Left kidney (tissue), 1 donor: ENCODE measurements at regions not wholly inside any gene's neighbourhood (a gene's known extent, or its start where the extent isn't known, plus 50 kb on each side); places are given as distances from the start of the nearest gene placed in this dataset.
"Not testable (repeated sequence)": the region's sequence is repeated elsewhere in the genome, so short reads cannot be mapped to it uniquely, and the experiment has no call there.

Experiments used
- DNase-seq: peaks from one replicate; pipeline ENCODE4 v3.0.0-alpha.2; 2013

DNA sequence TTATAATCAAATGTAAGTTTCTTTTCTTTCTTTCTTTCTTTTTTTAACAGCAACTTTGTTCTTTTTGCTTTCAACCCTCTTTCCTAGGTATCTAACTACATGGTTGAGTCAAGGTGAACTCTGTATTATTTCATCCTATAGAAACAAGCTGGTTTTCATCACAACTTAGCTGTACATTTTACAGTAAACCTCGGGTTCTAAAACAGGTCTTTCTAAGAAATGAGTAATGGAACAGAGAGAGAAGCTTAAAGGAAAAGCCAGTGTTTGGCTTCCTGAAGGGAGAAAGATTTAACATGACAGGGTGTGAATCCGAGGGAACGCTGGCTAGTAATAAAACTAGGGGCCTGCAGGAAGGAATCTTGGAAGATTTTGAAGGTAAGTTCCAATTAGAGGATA, 143.4 kb upstream of the ITGB1 start:
- DNase-seq, result no peak

DNA sequence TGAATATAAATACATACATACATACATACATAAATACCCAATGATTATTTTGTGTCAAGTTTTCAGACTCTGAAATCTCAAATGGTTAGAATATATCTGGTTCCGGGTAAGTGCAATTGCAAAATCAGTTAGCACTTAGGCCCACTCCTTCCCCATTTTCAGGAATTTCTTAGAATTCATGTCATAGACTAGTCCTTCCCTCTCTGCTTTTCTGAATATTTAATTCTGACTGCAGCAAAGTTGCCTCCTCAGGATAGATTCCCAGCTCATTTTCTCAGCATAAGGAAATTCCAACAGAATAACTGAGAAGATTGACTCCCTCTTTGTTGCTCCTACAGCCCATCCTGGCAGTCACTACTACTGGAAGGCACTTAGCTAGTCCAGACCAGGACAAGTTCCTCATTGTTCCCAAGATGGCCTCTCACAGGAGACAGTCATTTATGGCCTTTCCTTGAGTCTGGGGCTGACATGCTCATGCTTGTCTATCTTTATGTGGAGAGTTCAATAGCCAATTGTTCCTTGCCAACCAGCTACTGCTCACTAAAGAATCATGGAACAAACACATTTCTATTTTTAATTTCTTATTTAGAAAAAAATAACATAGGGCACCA, 142.9 kb upstream of the ITGB1 start:
- no peak for DNase-seq

DNA sequence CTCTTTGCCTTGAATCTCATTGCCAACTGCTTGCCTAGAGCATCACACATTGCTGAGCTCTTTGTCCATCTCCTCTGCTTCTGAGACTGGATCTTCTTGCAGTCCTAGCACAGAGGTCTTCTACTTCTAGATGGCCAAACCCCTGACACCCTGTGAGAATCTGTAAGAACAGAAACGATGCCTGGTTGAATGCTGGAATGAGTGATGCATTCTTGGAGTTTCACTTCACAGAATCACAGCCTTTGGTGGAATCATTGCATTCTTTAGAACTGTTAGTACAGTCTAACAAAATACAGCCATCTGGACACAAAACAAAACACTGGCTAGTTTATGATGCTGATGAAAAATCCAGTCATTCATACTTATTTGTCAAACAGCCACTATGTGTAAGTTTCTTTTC, 141.7 kb upstream of the ITGB1 start:
- no peak for DNase-seq

DNA sequence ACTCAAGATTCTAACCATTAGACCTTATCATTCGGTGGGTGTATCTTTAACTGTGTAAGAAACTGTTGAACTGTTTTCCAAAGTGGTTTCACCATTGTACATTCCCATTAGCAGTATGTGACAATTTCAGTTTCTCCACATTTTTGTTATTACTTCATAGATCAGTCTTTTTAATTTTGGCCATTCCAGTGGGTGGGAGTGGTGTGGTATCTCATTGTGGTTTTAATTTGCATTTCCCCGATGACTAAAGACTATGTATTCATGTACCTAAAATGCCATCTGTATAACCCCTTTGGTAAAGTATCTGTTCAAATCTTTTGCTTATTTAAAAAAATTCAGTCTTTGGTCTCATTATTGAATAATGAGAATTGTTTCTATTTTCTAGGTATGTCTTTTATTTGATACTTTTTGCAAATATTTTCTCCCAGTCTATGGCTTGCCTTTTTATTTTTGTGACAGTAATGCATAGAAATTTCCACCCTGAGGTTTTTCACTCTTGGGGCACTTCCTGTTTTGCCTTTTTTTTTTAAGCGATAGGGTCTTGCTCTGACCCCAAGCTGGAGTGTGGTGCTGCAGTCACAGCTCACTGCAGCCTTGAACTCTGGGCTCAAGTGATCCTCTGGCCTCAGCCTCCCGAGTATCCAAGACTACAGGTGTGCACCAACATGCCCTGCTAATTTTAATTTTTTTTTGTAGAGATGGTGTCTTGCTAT, 141.1 kb upstream of the ITGB1 start:
- DNase-seq, result no peak

DNA sequence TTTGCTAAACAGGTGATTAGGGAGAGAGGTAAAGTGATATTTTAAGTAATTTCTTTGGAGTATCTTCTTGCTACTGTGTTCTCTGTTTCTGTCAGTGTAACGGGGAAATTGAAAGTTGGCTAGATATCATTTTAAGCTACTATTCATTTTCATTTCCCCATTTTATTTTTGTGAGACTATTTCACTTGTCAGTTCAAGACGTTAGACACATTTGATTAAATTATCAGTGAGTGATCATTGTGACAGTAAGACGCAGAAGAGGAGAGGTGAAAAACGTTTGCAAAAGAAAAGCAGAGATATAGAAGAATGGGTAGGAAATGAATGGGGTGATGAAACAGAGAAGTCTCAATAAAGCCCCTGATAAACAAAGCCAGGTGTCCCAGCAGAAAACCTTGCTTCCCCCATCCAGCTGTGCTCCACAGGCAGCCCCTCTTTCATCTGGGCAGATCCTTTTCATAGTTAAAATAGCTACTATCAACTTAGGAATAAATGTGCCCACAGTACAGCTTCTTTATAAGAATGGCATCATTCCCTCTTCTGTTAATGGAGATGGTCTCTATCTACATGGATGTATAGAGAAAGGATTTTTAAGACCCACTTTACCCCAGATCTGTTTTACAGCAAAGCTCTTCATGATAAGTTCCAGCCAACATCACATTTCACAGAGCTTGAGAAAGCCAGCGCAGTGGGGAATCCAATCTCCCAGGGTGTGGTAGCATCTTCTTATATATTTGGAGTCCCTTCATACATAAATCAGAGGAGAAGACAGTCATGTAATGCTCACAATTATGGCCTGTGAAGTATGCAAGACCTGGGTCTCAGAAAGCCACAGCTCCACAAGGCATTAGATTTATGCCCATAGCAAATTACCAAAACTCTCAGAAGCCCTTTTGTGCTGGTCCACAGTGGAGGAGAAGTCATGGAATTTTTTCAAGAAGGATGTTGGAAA, 138.1 kb upstream of the ITGB1 start:
- DNase-seq, result no peak

DNA sequence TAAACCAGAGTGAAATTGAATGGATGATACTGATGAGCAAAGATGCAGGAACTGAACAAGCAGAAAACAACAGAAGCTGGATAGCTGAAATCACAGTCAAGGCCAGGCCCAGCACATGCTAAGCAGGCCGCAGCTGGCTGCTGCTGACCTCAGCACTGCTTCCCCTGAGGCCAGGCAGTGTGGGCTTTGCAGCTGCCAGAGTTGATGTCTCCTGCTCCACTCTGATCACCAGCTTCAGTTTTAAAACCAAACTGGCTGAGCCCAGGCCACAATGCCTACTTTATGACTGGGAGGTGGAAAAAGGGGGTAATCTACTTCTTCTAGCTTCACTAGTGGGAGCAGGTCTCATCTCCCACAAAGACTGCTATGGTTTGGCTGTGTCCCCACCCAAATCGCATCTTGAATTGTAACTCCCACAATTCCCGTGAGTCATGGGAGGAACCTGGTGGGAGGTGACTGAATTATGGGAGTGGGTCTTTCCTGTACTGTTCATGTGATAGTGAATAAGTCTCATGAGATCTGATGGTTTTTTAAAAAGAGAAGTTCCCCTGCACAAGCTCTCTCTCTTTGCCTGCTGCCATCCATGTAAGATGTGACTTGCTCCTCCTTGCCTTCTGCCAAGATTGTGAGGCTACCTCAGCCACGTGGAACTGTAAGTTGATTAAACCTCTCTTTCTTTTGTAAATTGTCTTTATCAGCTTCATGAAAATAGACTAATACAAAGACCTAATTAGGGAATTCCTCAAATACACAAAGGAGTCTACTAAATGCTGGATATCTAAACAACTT, 136.4 kb upstream of the ITGB1 start:
- DNase-seq, result no peak

DNA sequence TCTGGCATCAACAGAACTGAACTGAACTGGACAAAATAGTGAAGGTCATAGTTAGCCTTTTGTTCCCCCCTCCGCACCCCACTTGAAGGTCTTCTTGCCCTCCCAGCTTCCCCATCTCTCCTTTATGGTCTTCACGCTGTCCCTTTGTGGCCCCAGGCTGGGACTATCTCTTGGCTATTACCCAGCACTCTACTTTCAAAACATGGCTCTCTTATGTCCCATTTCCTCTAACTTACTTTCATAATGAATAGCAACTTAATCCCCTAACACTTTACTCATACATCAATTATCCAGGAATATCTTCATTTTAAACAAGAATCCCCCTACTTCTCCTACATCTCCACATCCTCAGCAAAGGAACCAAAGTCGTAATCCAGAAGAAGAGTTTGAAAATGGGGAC, 135.3 kb upstream of the ITGB1 start:
- no peak for DNase-seq

DNA sequence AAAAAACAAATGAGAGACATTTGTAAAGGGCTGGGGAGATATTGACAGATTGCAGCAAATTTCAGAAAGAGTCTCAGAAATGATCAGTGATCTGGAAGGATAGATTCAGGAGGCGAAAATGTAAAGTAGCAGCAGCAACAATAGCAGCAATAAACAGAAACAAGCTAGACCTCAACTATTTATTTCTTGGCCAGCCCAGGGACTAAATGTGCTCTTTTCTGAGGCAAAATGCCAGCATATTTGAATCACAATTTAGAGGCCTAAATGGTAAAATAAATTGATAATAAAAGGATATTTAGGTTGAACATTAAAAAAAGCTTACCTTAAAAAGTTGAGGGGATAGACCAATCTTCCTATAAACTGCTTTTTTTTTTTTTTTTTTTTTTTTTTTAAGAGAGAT, 134.6 kb upstream of the ITGB1 start:
- DNase-seq, result no peak

DNA sequence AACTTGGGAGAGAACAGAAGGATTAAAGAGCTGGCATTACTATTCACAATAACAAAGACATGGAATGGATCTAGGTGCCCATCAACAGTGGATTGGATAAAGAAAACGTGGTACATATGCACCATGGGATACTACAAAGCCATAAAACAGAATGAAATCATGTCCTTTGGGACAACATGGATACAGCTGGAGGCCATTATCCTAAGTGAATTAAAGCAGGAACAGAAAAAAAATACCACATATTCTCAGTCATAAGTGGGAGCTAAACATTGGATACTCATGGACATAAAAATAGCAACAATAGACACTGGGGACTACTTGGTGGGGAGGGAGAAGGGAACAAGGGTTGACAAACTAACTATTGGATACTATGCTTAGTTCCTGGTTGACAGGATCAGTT, 133.2 kb upstream of the ITGB1 start:
- DNase-seq, result no peak

DNA sequence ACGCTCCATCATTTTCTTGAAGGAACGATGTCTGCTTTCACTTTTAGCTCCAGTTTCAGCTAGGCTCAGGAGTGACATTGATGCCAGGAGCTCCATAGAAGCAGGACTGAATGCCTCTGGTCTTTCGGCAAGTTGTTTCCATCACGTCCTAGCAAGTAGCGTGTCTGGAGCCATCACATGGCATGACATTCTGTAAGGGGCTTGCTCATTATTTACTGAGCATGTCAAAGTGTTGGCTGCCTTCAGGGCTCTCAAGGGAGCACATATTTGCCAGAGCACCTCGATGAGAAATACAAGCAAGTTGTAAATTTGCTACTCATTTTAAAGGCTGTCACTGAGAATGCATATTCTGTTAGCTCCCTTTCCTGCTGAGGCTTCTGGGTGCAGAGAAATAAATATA, 131.0 kb upstream of the ITGB1 start:
- DNase-seq, result no peak

DNA sequence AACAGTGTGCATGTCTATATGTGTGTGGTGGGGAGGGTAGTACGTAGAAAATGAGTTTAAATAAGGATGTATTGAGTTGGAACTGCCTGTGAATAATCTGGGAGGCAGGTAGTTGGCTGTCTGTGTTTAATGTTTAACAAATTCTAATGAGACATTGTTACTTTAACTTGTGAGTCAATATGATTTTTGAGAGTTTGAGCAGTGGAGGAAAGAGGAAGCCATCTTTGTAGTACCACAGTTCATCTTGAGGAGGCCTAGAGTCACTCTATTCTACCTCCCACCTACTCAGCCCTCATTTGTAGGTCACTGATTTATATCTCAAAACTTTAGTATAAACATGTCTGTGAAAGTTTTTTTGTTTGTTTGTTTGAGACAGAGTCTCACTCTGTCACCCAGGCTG, 129.9 kb upstream of the ITGB1 start:
- no peak for DNase-seq

DNA sequence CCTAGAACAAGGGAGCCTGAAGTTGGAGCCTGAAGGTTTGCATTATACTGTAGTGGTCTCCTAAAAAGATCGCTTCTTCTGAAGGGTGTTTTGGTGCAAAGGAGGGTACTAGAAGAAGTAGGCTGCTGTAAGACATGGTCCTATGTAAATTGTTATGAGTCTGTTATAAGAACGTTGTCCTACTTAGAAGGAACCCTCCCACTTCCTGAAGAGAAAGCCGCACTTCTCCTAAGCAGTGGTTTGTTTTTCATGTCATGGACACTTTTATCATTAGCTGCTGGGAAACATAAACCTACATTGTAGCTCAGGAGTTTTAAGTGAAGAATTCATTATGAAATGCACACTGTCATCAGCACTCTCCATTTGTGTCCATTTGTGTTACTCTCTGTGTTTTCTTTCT, 129.1 kb upstream of the ITGB1 start:
- no peak for DNase-seq

DNA sequence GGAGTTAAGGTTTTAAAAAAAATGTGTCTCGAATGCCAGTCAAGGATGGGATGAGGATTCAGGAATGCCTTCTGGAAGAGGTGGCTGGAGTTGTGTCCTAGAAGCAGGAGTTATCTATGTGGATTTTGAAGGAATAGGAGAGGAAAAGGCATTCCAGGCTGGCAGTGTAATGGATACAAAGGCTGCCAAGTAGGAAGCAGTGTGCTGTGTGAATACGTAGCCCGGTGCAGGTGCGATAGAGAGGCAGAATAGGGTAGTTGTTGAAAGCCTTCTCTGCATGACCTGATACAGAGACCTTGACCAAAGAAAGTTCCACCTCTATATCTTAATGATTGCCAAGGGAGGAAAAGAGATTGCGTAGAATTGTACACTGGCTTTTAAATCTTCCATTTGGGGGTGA, 128.1 kb upstream of the ITGB1 start:
- no peak for DNase-seq

DNA sequence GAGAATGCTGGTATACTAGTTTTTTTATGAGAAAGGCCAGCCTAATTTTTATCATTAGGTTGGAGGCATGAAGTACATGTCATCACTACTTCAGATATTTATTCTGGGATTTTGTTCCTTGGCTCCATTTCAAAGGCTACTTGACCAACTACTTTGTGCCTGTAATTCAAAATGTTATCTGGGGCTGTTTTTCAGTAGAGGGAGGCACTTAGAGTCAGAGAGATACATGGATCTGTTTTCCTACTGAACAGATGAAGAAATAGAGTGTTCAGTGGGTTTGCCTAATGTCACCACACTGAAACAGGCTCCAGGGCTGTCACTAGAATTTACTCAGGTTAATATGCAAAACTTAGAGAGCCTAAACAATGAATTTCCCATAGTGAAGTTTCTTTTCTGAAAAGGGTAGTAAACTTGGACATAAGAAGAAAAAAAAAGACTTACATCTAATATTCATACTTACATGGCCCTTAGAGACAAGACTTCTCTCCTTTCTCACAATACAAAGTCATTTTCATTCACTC, 127.3 kb upstream of the ITGB1 start:
- DNase-seq, result no peak

DNA sequence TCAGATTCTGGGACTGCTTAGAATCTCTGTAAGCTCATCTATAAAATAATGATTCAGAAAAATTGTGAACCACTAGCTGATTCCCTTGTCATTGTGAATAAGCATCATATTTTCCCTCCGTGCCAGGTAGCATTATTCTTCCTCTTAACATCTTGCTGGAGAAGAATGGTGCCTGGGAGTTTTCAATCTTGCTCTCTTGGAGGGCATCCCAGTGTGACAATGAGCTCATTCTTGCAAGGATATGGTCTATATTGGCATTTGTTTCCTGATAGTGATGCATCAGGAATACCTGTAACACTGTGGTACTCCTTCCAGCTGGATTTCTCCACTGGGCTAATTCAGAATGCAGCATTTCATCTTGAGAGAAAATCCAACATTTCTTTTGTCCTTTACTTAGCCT, 126.4 kb upstream of the ITGB1 start:
- DNase-seq, result no peak

DNA sequence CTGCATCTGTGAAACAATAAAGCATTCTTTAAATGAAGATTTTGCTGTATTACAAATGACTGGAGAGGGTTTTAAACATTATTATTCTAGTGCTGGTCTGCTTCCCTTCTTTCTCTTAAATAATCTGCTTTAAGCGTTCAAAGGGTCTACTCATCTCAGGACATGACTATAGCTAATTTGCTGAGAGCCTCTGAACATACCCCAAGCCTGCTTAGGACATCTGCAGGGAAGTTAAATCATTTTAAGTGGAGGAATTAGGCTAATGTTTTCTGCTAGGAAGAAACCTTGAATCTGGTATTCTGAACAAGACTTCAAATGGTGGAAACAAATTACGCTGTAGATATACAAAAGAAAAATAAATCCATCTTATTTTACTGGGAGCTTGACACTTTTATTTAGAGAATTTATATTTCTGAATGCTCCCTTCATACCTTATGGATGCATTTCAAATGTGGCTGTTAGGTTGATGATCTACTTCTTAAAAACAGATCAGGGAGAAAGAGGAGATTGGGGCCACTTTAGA, 124.4 kb upstream of the ITGB1 start:
- DNase-seq, result peak; percentile 40

DNA sequence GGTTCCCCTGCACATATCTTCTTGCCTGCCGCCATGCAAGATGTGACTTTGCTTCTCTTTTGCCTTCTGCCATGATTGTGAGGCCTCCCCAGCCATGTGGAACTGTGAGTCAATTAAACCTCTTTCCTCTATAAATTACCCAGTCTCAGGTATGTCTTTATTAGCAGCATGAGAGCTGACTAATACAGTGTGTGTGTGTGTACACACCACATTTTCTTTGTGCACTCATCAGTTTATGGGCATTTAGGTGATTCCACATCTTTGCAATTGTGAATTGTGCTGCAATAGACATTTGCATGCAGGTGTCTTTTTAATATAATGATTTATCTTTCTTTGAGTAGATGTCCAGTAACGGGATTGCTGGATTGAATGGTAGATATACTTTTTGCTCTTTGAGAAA, 122.4 kb upstream of the ITGB1 start:
- not testable (repeated sequence) for DNase-seq

DNA sequence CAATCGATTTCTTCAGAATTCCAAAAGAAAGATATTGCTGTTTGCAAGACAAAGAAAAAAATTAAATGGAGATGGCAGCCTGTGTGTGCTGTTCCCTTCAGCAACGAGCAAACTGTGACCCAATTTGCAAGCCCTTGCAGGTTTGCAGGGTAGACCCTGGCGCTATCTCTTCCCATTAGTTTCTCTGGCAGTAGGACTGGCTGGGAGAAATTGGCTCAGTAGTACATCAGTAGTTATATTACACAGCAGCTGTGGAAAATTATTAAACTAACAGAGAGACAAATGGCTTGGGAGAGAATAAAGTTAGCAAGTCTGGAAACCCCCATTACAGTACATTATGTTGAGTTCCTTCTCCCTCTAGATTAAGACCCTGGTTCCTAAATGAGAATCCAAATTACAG, 116.4 kb upstream of the ITGB1 start:
- DNase-seq, result no peak

DNA sequence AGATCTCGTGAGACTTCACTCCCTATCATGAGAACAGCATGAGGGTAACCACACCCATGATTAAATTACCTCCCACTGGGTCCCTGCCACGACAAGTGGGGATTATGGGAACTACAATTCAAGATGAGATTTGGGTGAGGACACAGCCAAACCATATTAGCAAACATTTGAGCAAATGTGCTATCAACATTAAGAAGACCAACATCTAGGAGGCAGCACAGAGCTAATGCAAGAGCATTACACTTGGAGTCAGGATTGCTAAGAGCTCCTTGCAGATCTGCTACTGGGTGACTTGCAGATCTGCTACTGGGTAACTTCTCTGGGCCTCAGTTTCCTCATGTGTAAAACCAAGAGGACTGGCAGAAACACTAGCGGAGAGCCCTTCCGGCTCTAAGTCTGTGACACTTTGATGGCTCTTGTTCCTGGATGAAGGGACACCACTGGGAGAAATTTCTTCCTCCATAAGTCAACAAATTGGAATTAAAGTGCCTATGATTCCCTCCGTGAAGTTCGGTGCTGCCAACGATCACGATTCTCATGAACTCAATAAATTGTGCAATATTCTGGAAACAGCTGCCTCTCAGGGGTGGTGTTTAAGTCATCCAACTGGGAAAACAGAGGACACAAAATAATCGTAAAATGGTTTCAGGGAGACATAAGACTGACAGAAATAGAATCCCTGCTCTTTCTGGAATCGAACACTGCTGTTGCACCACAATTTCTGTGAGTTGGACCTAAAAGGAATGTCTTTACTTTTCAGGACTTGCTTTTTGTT, 115.8 kb upstream of the ITGB1 start:
- no peak for DNase-seq

DNA sequence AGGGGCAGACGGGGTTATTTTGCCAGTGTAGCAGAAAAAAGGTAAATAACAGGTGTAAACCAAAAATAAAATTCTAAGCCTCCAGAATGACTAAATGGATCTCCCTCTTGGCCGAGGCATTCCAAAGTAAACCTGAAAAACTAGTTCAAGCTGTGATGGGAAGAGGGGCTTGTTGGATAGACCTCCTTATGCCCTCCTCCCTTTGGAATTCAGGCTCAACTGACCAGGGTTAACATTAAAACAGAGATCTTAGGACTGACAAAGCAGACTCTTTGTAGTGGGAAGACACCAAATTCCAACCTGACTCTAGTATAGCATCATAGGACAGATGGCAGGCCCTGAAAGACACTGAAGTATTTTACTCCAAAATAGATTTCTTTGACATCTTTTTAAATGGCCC, 113.8 kb upstream of the ITGB1 start:
- DNase-seq, result no peak

DNA sequence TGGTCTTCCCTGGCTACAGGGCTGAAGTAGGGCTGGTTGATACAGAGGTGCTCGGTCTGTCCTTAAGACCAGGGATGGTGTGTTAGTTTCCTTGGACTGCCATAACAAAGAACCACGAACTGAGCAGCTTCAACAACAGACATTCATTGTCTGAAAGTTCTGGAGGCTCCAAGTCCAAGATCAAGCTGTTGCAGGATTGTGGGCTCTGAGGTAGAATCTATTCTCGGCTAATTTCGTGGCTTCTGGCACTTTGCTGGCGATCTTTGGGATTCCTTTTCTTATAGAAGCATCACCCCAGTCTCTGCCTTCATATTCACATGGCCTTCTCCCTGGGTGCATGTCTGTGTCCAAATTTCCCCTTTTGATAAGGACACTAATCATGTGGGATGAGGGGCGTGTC, 112.1 kb upstream of the ITGB1 start:
- no peak for DNase-seq
